ENCODE measurements at regions not wholly inside any gene's neighbourhood (a gene's known extent, or its start where the extent isn't known, plus 50 kb on each side); places are given as distances from the start of the nearest gene placed in this dataset.

DNA sequence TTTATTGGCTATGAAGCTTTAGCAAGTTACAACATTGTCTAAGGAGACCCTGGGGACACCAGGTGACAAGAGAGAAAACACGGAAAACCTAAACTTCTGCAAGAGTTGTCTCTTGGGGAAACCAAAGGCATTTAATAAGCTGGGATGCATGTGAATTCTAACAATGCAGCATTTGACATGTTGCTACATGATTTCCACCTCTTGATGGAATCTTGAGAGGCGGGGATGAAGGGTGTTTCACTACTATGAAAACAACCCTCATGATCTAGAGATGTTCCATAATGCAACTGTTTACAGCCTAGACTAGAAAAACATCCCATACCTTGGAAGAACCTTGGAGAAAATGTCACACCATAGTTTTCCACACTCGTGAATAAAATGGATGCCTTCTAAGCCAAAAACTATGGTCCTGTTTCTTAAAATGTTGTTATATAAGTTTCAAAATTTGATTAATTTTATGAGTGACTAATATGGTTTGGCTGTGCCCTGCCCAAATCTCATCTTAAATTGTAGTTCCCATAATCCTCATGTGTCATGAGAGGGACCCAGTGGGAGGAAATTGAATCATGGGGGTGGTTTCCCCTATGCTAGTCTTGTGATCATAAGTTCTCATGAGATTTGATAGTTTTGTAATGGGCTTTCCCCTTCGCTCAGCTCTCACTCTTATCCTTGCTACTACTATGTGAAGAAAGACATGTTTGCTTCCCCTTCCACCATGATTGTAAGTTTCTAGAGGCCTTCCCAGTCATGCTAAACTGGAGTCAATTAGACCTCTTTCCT, 164.6 kb downstream of the TNFSF13B start:
- ChIA-PET POLR2A (no interaction called here), CTCF (no interaction called here)
- H3K27ac ChIP-seq (ENCODE audit: insufficient read depth, low read depth, low read length) = no peak overlapping the region
- peaks cover 2% of the 10 kb centered on the region for H3K9me3 ChIP-seq (replicated peaks; ENCODE audit: control insufficient read depth, insufficient read depth, low read length)
- intact Hi-C loops (cut with micrococcal nuclease) = no loop called here
- no peaks in the 10 kb centered on the region for H3K27me3 ChIP-seq (ENCODE audit: control insufficient read depth in 2 of 2, insufficient read depth in 2 of 2, low read length in 2 of 2)
- H2AFZ ChIP-seq (ENCODE audit: low read depth, low read length) = no peak overlapping the region
- no peak overlapping the region for H3K4me3 ChIP-seq (replicated peaks in 1 of 3; ENCODE audit: insufficient read depth in 1 of 3, low read depth in 1 of 3, low read length in 3 of 3)
- H3K4me2 ChIP-seq (ENCODE audit: insufficient read depth, low read length) = no peak overlapping the region
- H3K4me1 ChIP-seq (ENCODE audit: control insufficient read depth, extremely low read depth, insufficient read depth, low read length) = no peaks in the 10 kb centered on the region
- no peak for FAIRE-seq
- H4K20me1 ChIP-seq (replicated peaks; ENCODE audit: control insufficient read depth, extremely low read depth, insufficient read depth, low read length) = no peaks in the 10 kb centered on the region
- dilution Hi-C loops (cut with MboI; ENCODE audit: extremely low pct_ligation_motif_present, low sequenced_read_pairs) = no loop called here
- no TSS peak for BruUV-seq (replicated peaks)
- no peak for TF ChIP-seq FOS (IDR thresholded peaks at IDR 0.05; ENCODE audit: borderline replicate concordance, insufficient read depth, low read length)
- TF ChIP-seq POLR2AphosphoS5 (IDR thresholded peaks at IDR 0.05; ENCODE audit: insufficient read depth, low read depth, low read length) = no peak
- H3K9ac ChIP-seq (replicated peaks; ENCODE audit: extremely low read depth, insufficient read depth, low read length) = no peak overlapping the region
- no peak for DNase-seq (ENCODE audit: low read depth, low spot score)
- H3K36me3 ChIP-seq (ENCODE audit: control insufficient read depth in 2 of 2, extremely low read depth in 1 of 2, insufficient read depth in 2 of 2, low read length in 2 of 2) = no peaks in the 10 kb centered on the region
- H3K79me2 ChIP-seq (ENCODE audit: control insufficient read depth, insufficient read depth, low read length) = no peaks in the 10 kb centered on the region
- H3K9me1 ChIP-seq (replicated peaks; ENCODE audit: control insufficient read depth, extremely low read depth, insufficient read depth, low read length) = no peaks in the 10 kb centered on the region

DNA sequence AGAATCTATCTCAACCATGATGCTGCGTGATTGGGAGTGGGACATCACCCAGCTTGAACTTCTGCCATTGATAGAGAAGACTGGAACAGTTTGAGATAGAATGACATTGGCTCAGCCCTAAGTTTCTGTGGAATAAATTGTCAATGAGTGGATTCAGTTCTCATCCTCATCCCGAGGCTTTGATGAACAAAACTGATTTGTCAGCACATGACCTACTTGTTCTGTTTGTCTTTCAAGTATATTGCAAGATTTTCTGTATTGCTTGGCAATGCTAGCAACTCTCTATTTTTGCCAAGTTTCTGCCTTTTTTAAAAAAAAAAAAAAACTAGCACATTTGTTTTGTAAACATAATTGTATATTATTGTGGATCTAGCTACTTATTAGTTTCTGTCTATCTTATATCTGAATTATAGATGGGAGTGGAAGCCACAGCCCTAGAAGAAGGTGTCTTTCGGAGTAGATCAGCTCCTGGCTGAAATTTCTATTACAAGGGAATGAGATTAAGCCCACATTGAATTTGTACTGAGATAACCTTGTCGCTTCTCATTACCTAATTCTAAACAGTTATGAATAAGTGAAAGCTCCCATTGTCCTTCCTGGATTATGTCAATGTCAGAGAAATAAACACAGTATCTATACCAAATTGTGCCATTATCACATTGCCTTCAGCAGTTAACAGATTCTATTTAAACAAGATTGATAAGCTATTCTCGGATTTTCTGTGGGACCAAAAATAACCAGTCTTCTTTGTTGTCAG, 166.1 kb downstream of the TNFSF13B start:
- intact Hi-C loops (cut with micrococcal nuclease) (no loop called here), dilution Hi-C loops (cut with MboI; ENCODE audit: extremely low pct_ligation_motif_present, low sequenced_read_pairs) (no loop called here)
- Histone ChIP-seq H3K4me3 (replicated peaks in 1 of 3; ENCODE audit: insufficient read depth in 1 of 3, low read depth in 1 of 3, low read length in 3 of 3) (no peak overlapping the region), H3K79me2 (ENCODE audit: control insufficient read depth, insufficient read depth, low read length) (no peaks in the 10 kb centered on the region), H3K9me1 (replicated peaks; ENCODE audit: control insufficient read depth, extremely low read depth, insufficient read depth, low read length) (no peaks in the 10 kb centered on the region), H2AFZ (ENCODE audit: low read depth, low read length) (no peak overlapping the region), H3K27ac (ENCODE audit: insufficient read depth, low read depth, low read length) (no peak overlapping the region), H3K36me3 (ENCODE audit: control insufficient read depth in 2 of 2, extremely low read depth in 1 of 2, insufficient read depth in 2 of 2, low read length in 2 of 2) (no peaks in the 10 kb centered on the region), H3K9ac (replicated peaks; ENCODE audit: extremely low read depth, insufficient read depth, low read length) (no peak overlapping the region), H3K4me1 (ENCODE audit: control insufficient read depth, extremely low read depth, insufficient read depth, low read length) (no peaks in the 10 kb centered on the region), H3K4me2 (ENCODE audit: insufficient read depth, low read length) (no peak overlapping the region), H4K20me1 (replicated peaks; ENCODE audit: control insufficient read depth, extremely low read depth, insufficient read depth, low read length) (no peaks in the 10 kb centered on the region), H3K9me3 (replicated peaks; ENCODE audit: control insufficient read depth, insufficient read depth, low read length) (peaks cover 2% of the 10 kb centered on the region), H3K27me3 (ENCODE audit: control insufficient read depth in 2 of 2, insufficient read depth in 2 of 2, low read length in 2 of 2) (no peaks in the 10 kb centered on the region)
- POLR2A ChIA-PET = no interaction called here
- no peak for FAIRE-seq
- no peak for TF ChIP-seq FOS (IDR thresholded peaks at IDR 0.05; ENCODE audit: borderline replicate concordance, insufficient read depth, low read length)
- no peak for TF ChIP-seq EZH2 (IDR thresholded peaks at IDR 0.05; ENCODE audit: borderline replicate concordance, low read depth, low read length, severe bottlenecking)
- no peak for TF ChIP-seq MYC (IDR thresholded peaks at IDR 0.05; ENCODE audit: low read depth, low read length)
- TF ChIP-seq, protein P1, sequence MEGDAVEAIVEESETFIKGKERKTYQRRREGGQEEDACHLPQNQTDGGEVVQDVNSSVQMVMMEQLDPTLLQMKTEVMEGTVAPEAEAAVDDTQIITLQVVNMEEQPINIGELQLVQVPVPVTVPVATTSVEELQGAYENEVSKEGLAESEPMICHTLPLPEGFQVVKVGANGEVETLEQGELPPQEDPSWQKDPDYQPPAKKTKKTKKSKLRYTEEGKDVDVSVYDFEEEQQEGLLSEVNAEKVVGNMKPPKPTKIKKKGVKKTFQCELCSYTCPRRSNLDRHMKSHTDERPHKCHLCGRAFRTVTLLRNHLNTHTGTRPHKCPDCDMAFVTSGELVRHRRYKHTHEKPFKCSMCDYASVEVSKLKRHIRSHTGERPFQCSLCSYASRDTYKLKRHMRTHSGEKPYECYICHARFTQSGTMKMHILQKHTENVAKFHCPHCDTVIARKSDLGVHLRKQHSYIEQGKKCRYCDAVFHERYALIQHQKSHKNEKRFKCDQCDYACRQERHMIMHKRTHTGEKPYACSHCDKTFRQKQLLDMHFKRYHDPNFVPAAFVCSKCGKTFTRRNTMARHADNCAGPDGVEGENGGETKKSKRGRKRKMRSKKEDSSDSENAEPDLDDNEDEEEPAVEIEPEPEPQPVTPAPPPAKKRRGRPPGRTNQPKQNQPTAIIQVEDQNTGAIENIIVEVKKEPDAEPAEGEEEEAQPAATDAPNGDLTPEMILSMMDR (IDR thresholded peaks at IDR 0.05; ENCODE audit: extremely low read depth in 1 of 2, insufficient read depth in 1 of 2, low read depth in 1 of 2, low read length in 2 of 2) = no peak
- no peak for TF ChIP-seq JUN (IDR thresholded peaks at IDR 0.05; ENCODE audit: borderline replicate concordance, insufficient read depth, insufficient read length, low read depth)
- TF ChIP-seq GATA2 (IDR thresholded peaks at IDR 0.05; ENCODE audit: insufficient read depth, insufficient read length, low read depth, low read length) = no peak
- TF ChIP-seq POLR2A (IDR thresholded peaks at IDR 0.05; ENCODE audit: low read depth, low read length) = no peak
- no peak for TF ChIP-seq POLR2AphosphoS5 (IDR thresholded peaks at IDR 0.05; ENCODE audit: insufficient read depth, low read depth, low read length)
- TF ChIP-seq, protein P2, sequence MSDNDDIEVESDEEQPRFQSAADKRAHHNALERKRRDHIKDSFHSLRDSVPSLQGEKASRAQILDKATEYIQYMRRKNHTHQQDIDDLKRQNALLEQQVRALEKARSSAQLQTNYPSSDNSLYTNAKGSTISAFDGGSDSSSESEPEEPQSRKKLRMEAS (IDR thresholded peaks at IDR 0.05; ENCODE audit: insufficient read depth, insufficient read length) = no peak
- DNase-seq (ENCODE audit: low read depth, low spot score) = no peak
- CTCF ChIA-PET = no interaction called here
- BruUV-seq (replicated peaks) = no TSS peak
